Stimulated activated CD4-positive, alpha-beta T cell treated with anti-CD3 and anti-CD28 coated beads, Interleukin-2, amount 100 ng/mL, for 48 hours (primary cell): ENCODE measurements at regions not wholly inside any gene's neighbourhood (a gene's known extent, or its start where the extent isn't known, plus 50 kb on each side); places are given as distances from the start of the nearest gene placed in this dataset.

Source experiments
- DNase-seq, 2 donors: peaks; one replicate each; pipeline ENCODE4 v3.0.0-alpha.2; 2020

GRCh38 chr12:46914336-46914735, 88.5 kb upstream of the SLC38A4 start:
- no peak for DNase-seq

GRCh38 chr12:46915082-46915481, 89.3 kb upstream of the SLC38A4 start:
- no peak for DNase-seq

GRCh38 chr12:46915836-46916235, 90.0 kb upstream of the SLC38A4 start:
- no peak for DNase-seq

- DNase-seq: no peak
These were observed 91.1 kb upstream of the SLC38A4 start for GRCh38 chr12:46916796-46917419.

- DNase-seq: no peak
These were observed 92.0 kb upstream of the SLC38A4 start for GRCh38 chr12:46917821-46918220.

GRCh38 chr12:46918631-46919030, 92.8 kb upstream of the SLC38A4 start:
- no peak for DNase-seq

- no peak for DNase-seq
These were observed 94.0 kb upstream of the SLC38A4 start for GRCh38 chr12:46919666-46920400.

- no peak for DNase-seq
These were observed 94.7 kb upstream of the SLC38A4 start for GRCh38 chr12:46920499-46920898.

GRCh38 chr12:46921048-46921763, 95.4 kb upstream of the SLC38A4 start:
- DNase-seq: no peak

- DNase-seq: no peak
These were observed 96.0 kb upstream of the SLC38A4 start for GRCh38 chr12:46921764-46922133.

- DNase-seq: no peak
These were observed 100.7 kb upstream of the SLC38A4 start for GRCh38 chr12:46926526-46926925.

GRCh38 chr12:46930101-46930500, 104.3 kb upstream of the SLC38A4 start:
- no peak for DNase-seq

- no peak for DNase-seq
These were observed 108.2 kb upstream of the SLC38A4 start for GRCh38 chr12:46933947-46934346.

GRCh38 chr12:46934374-46935111, 108.7 kb upstream of the SLC38A4 start:
- DNase-seq: no peak

GRCh38 chr12:46935271-46935847, 109.6 kb upstream of the SLC38A4 start:
- DNase-seq: no peak

GRCh38 chr12:46936042-46936441, 110.2 kb upstream of the SLC38A4 start:
- DNase-seq: no peak

- DNase-seq: no peak
These were observed 112.4 kb upstream of the SLC38A4 start for GRCh38 chr12:46938071-46938678.

GRCh38 chr12:46941981-46942380, 116.2 kb upstream of the SLC38A4 start:
- no peak for DNase-seq

GRCh38 chr12:46942579-46942978, 116.8 kb upstream of the SLC38A4 start:
- DNase-seq: no peak

GRCh38 chr12:46944088-46944487, 118.3 kb upstream of the SLC38A4 start:
- no peak for DNase-seq

- DNase-seq: no peak
These were observed 119.0 kb upstream of the SLC38A4 start for GRCh38 chr12:46944771-46945170.

- DNase-seq: no peak
These were observed 119.8 kb upstream of the SLC38A4 start for GRCh38 chr12:46945591-46945990.

GRCh38 chr12:46946137-46946536, 120.3 kb upstream of the SLC38A4 start:
- no peak for DNase-seq
